GM23248 (cell line): ENCODE measurements at regions not wholly inside any gene's neighbourhood (a gene's known extent, or its start where the extent isn't known, plus 50 kb on each side); places are given as distances from the start of the nearest gene placed in this dataset.

ENCODE experiments used
- DNase-seq: peaks from one replicate; pipeline ENCODE4 v3.0.0-alpha.2; 2015
- H2AFZ ChIP-seq: fragments of 200-600 bp; sonication (generic); 2 replicates; pipeline ENCODE4 v1.6.1; 2016; ENCODE audit warnings: antibody characterized with exemption
- H3F3A ChIP-seq: fragments of 200-600 bp; sonication (generic); 2 replicates; pipeline ENCODE4 v1.6.1; 2016; ENCODE audit warnings: mild to moderate bottlenecking, antibody characterized with exemption, mixed run types; ENCODE audit not compliant: insufficient read depth
- H3K27ac ChIP-seq: fragments of 200-600 bp; sonication (generic); 2 replicates; pipeline ENCODE4 v1.5.1; 2016; ENCODE audit warnings: mild to moderate bottlenecking
- H3K27me3 ChIP-seq: fragments of 200-600 bp; sonication (generic); replicated peaks from 2 replicates; pipeline ENCODE4 v1.6.1; 2016; ENCODE audit warnings: mild to moderate bottlenecking; ENCODE audit not compliant: insufficient read depth
- H3K36me3 ChIP-seq: fragments of 200-600 bp; sonication (generic); 2 replicates; pipeline ENCODE4 v1.6.1; 2016; ENCODE audit warnings: low read depth, mild to moderate bottlenecking
- H3K4me1 ChIP-seq: fragments of 200-600 bp; sonication (generic); 2 replicates; pipeline ENCODE4 v1.6.1; 2016; ENCODE audit warnings: mild to moderate bottlenecking; ENCODE audit not compliant: insufficient read depth
- H3K4me2 ChIP-seq: fragments of 200-600 bp; sonication (generic); one replicate; pipeline ENCODE4 v1.6.1; 2016; ENCODE audit warnings: mild to moderate bottlenecking; ENCODE audit not compliant: unreplicated experiment
- H3K4me3 ChIP-seq: fragments of 200-600 bp; sonication (generic); 2 replicates; pipeline ENCODE4 v1.5.1; 2016; ENCODE audit warnings: mild to moderate bottlenecking
- H3K79me2 ChIP-seq: fragments of 200-600 bp; sonication (generic); 2 replicates; pipeline ENCODE4 v1.6.1; 2016; ENCODE audit warnings: mild to moderate bottlenecking; ENCODE audit not compliant: insufficient read depth
- H3K9ac ChIP-seq: fragments of 200-600 bp; sonication (generic); 2 replicates; pipeline ENCODE4 v1.6.1; 2016; ENCODE audit warnings: mild to moderate bottlenecking
- H3K9me2 ChIP-seq: fragments of 200-600 bp; sonication (generic); 2 replicates; pipeline ENCODE4 v1.6.1; 2016; ENCODE audit warnings: mixed run types, mild to moderate bottlenecking, moderate library complexity; ENCODE audit not compliant: insufficient read depth
- H3K9me3 ChIP-seq: fragments of 200-600 bp; sonication (generic); one replicate; pipeline ENCODE4 v1.6.1; 2017; ENCODE audit warnings: low read depth
- H4K20me1 ChIP-seq: fragments of 200-600 bp; sonication (generic); 2 replicates; pipeline ENCODE4 v1.6.0; 2016; ENCODE audit not compliant: insufficient read depth
- EZH2 ChIP-seq: fragments of 200-600 bp; sonication (generic); IDR thresholded peaks from 2 replicates; pipeline ENCODE4 v1.6.1; 2018; ENCODE audit warnings: antibody characterized with exemption, mild to moderate bottlenecking; ENCODE audit not compliant: insufficient read depth, poor library complexity, severe bottlenecking
- EZH2phosphoT487 ChIP-seq: fragments of 200-600 bp; sonication (generic); IDR thresholded peaks from 2 replicates; pipeline ENCODE4 v1.6.1; 2018; ENCODE audit warnings: antibody characterized with exemption, moderate library complexity, mild to moderate bottlenecking, low read depth; ENCODE audit not compliant: insufficient read depth
- WGBS, 2 experiments: methylation state at CpG; one replicate each; pipeline ENCODE4 v1.1.6; 2015 to 2017; ENCODE audit warnings: low lambda C conversion rate in 2 of 2, low coverage in 1 of 2; ENCODE audit errors: missing lambda C conversion rate in 2 of 2; 5-methylcytosine and 5-hydroxymethylcytosine counted together
- in situ Hi-C: fragments of 300-500 bp; cut with MboI; formaldehyde crosslinking; loops from 2 replicates; pipeline ENCODE4 v1.15.0; 2020

DNA sequence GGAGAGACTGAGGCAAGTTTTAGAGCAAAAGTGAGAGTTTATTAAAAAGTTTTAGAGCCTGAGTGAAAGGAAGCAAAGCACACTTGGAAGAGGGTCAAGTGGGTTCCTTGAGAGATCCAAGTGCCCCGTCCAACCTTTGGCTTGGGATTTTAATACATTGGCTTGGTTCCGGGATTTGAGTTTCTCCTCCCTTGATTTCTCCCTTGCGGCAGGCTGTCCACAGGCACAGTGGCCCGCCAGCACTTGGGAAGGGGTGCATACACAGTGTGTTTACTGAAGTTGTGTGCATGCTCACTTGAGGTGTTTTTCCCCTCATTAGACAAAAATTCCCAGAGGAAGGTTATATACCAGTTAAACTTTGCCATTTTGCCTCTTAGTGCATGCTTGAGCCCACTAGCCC, 333.5 kb downstream of the PCDH18 start:
- Histone ChIP-seq H3K79me2 (no peaks in the 10 kb centered on the region), H3K27me3 (no peaks in the 10 kb centered on the region), H3K9me3 (no peaks in the 10 kb centered on the region), H2AFZ (no peak overlapping the region), H3K9ac (no peak overlapping the region), H3K36me3 (no peaks in the 10 kb centered on the region), H3K4me3 (no peak overlapping the region), H3K4me2 (no peak overlapping the region), H4K20me1 (no peaks in the 10 kb centered on the region), H3F3A (no peaks in the 10 kb centered on the region), H3K27ac (no peak overlapping the region), H3K9me2 (no peaks in the 10 kb centered on the region), H3K4me1 (peaks cover 6% of the 10 kb centered on the region)
- in situ Hi-C loops, result no loop called here
- DNase-seq, result no peak
- no peak for TF ChIP-seq EZH2
- TF ChIP-seq EZH2phosphoT487, result no peak
- 75 to 76% methylated on average over 4 of the region's 4 CpGs for WGBS, 2 experiments

DNA sequence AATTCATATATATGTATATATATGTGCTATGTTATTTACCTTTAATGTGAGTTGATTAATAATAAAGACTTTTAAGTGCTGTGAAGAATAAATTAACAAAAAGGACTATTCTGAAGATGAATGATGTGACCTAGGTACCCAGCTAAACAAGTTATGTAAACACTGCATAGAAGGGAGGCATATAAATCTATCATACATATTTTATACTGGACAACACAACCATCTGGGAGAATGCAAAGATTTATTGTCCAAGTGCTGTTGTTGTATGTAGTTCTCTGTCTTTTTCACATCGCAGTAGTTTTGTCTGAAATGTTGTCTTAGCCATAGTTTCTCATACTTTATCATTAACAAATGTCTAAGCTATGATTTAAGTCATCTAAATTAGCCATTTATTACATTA, 337.6 kb downstream of the PCDH18 start:
- Histone ChIP-seq H3K4me3 (no peak overlapping the region), H3K4me2 (no peak overlapping the region), H2AFZ (no peak overlapping the region), H3K36me3 (no peaks in the 10 kb centered on the region), H3K9me3 (no peaks in the 10 kb centered on the region), H3K27me3 (no peaks in the 10 kb centered on the region), H3K79me2 (no peaks in the 10 kb centered on the region), H4K20me1 (no peaks in the 10 kb centered on the region), H3K9ac (no peak overlapping the region), H3K9me2 (no peaks in the 10 kb centered on the region), H3F3A (no peaks in the 10 kb centered on the region), H3K4me1 (no peaks in the 10 kb centered on the region), H3K27ac (no peak overlapping the region)
- DNase-seq, result no peak
- in situ Hi-C loops, result no loop called here
- TF ChIP-seq EZH2 (no peak), EZH2phosphoT487 (no peak)
- 77 to 88% methylated on average over 1 of the region's 1 CpG for WGBS, 2 experiments

DNA sequence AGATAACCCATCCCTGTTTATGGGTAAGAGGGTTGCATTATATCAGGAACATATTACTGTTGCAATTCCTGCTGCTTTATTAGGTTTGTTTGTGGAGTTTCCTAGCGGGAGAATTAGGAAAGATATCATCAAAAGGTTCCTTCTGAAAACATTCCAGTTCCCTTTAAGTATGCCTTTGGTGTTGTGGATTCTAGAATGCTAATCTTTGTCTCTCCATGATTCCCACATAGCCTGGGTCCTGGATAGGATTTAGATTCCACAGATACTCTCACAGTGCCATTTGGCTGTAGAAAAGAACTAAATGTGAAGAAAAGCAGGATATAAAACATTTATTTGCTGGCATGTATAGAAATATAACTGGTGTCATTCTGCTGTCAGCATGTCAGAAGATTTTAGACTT, 338.7 kb downstream of the PCDH18 start:
- Histone ChIP-seq H3K9me2 (no peaks in the 10 kb centered on the region), H3K9me3 (no peaks in the 10 kb centered on the region), H4K20me1 (no peaks in the 10 kb centered on the region), H3K4me1 (no peaks in the 10 kb centered on the region), H3F3A (no peaks in the 10 kb centered on the region), H3K27ac (no peak overlapping the region), H3K79me2 (no peaks in the 10 kb centered on the region), H3K36me3 (no peaks in the 10 kb centered on the region), H3K4me3 (no peak overlapping the region), H3K9ac (no peak overlapping the region), H2AFZ (no peak overlapping the region), H3K27me3 (no peaks in the 10 kb centered on the region), H3K4me2 (no peak overlapping the region)
- 88 to 90% methylated on average over 1 of the region's 1 CpG for WGBS, 2 experiments
- in situ Hi-C loops, result no loop called here
- no peak for TF ChIP-seq EZH2phosphoT487
- no peak for TF ChIP-seq EZH2
- no peak for DNase-seq

DNA sequence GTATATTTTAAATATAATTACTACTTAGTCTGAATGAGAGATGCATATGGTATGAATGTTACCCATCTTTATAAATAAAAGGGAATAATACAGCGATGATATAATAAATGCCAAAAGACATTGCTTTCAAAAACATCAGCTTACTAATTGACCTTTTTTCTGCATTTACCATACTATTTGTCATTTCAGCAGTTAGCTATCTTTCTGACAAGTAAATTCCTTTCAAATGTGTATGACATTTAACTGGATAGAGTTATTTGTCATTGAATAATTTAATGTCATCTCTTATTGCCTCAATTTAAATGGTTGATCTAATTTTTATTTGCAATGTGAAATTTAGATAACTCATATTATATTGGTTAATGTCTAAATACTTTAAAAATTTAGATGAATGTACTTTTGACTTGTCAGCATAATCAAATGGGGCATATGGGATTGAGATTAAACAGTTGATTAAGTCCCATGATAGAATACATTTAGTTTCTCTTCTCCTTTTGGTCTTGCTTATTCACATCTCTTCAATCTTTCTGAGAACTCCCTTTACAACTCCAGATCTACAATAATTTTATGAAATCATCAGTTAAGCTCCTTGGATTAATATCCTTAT, 350.9 kb downstream of the PCDH18 start:
- Histone ChIP-seq H3K79me2 (no peaks in the 10 kb centered on the region), H4K20me1 (no peaks in the 10 kb centered on the region), H2AFZ (no peak overlapping the region), H3K4me3 (no peak overlapping the region), H3K27me3 (no peaks in the 10 kb centered on the region), H3K9me2 (no peaks in the 10 kb centered on the region), H3K9me3 (no peaks in the 10 kb centered on the region), H3K9ac (no peak overlapping the region), H3K4me2 (no peak overlapping the region), H3K36me3 (no peaks in the 10 kb centered on the region), H3K27ac (no peak overlapping the region), H3K4me1 (no peaks in the 10 kb centered on the region), H3F3A (no peaks in the 10 kb centered on the region)
- 94 to 97% methylated on average over 1 of the region's 1 CpG for WGBS, 2 experiments
- TF ChIP-seq EZH2 (no peak), EZH2phosphoT487 (no peak)
- in situ Hi-C loops, result no loop called here
- no peak for DNase-seq

DNA sequence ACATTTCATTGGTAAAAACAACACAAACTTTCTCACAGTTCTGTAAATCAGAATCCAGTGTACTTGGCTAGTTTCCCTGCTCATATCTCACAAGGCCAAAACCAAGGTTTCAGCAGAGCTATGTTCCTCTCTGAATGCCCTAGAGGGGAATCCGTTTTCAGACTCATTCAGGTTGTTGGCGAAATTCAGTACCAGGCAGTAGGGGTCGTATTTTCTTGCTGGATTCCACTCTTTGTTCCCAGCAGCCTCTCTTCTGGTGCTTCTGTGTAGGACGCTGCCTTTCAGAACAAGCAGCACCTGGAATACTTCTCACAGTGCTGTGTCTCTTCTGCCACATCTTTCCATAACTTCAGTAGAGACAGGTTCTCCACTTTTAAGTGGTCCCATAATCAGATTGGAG, 351.9 kb downstream of the PCDH18 start:
- WGBS, 2 experiments, result 74 to 76% methylated on average over 4 of the region's 4 CpGs
- TF ChIP-seq EZH2 (no peak), EZH2phosphoT487 (no peak)

More for the DNA sequence above, 351.9 kb downstream of the PCDH18 start:
- H3K4me1 ChIP-seq, result no peaks in the 10 kb centered on the region
- no peak overlapping the region for H3K9ac ChIP-seq
- no peaks in the 10 kb centered on the region for H3K79me2 ChIP-seq
- no peak overlapping the region for H2AFZ ChIP-seq
- H3K36me3 ChIP-seq, result no peaks in the 10 kb centered on the region
- H3F3A ChIP-seq, result no peaks in the 10 kb centered on the region
- H3K9me3 ChIP-seq, result no peaks in the 10 kb centered on the region
- no peak overlapping the region for H3K27ac ChIP-seq
- H3K9me2 ChIP-seq, result no peaks in the 10 kb centered on the region
- H3K4me2 ChIP-seq, result no peak overlapping the region
- H4K20me1 ChIP-seq, result no peaks in the 10 kb centered on the region
- in situ Hi-C loops, result no loop called here
- H3K27me3 ChIP-seq, result no peaks in the 10 kb centered on the region
- H3K4me3 ChIP-seq, result no peak overlapping the region
- DNase-seq, result no peak
